ENCODE measurements at regions not wholly inside any gene's neighbourhood (a gene's known extent, or its start where the extent isn't known, plus 50 kb on each side); places are given as distances from the start of the nearest gene placed in this dataset.

DNA sequence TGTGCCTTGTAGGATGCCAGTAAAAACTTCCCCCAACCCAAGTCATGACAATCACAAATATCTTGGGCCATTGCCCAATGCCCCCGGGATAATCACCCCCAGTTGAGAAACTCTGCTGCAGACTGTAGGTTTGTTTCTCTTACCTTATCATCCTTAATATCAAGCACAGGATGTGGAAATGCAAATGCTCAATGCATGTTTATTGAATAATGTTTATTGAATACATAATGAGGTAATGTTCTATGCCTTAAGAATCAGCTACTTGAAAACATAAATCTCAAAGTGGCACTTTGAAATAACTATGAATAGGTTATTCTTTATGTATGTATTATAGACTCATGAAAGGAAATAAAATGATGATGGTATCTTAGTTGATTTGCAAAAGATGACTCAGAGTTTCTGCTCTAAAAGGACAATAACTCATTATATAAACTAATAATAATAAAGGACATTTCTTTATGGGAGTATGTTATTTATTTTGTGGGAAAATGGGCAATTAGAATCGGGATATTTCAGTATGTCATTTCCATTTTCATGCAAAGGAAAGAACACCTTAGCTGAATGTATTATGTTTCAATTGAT, 414.2 kb downstream of the EFNB2 start:
- no peak for TF ChIP-seq SIN3A (IDR thresholded peaks at IDR 0.05; ENCODE audit: low read depth)
- TF ChIP-seq, protein P1, sequence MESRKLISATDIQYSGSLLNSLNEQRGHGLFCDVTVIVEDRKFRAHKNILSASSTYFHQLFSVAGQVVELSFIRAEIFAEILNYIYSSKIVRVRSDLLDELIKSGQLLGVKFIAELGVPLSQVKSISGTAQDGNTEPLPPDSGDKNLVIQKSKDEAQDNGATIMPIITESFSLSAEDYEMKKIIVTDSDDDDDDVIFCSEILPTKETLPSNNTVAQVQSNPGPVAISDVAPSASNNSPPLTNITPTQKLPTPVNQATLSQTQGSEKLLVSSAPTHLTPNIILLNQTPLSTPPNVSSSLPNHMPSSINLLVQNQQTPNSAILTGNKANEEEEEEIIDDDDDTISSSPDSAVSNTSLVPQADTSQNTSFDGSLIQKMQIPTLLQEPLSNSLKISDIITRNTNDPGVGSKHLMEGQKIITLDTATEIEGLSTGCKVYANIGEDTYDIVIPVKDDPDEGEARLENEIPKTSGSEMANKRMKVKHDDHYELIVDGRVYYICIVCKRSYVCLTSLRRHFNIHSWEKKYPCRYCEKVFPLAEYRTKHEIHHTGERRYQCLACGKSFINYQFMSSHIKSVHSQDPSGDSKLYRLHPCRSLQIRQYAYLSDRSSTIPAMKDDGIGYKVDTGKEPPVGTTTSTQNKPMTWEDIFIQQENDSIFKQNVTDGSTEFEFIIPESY (IDR thresholded peaks at IDR 0.05; ENCODE audit: extremely low read depth, insufficient replicate concordance, low read length): no peak

All from HCT116 (cell line).